AG04450 (cell line): ENCODE measurements at regions not wholly inside any gene's neighbourhood (a gene's known extent, or its start where the extent isn't known, plus 50 kb on each side); places are given as distances from the start of the nearest gene placed in this dataset.

ENCODE experiments used
- CTCF ChIA-PET: fragments of 300-600, 350-600 bp; formaldehyde crosslinking; extraction: SDS; loops from one replicate; lab custom pipeline; 2022; ENCODE audit warnings: antibody characterized with exemption, inconsistent platforms; lab: Charles Lee
- POLR2A ChIA-PET: fragments of 350-600 bp; formaldehyde crosslinking; extraction: SDS; loops from one replicate; lab custom pipeline; 2021; ENCODE audit warnings: antibody characterized with exemption, inconsistent platforms; lab: Yijun Ruan, JAX
- DNase-seq: peaks from one replicate; pipeline ENCODE4 v3.0.0-alpha.2; 2011; ENCODE audit warnings: low read depth, low spot score
- H3K27ac ChIP-seq: one replicate; pipeline ENCODE4 v1.5.1; 2012; ENCODE audit warnings: low read depth, low read length, control low read depth
- H3K27me3 ChIP-seq: one replicate; pipeline ENCODE4 v1.6.0; 2012; ENCODE audit warnings: low read length; ENCODE audit not compliant: control insufficient read depth, insufficient read depth
- H3K4me3 ChIP-seq: 2 replicates; pipeline ENCODE4 v1.5.1; 2011; ENCODE audit warnings: mild to moderate bottlenecking, low read depth, low read length, control low read depth
- H3K9me3 ChIP-seq: 2 replicates; pipeline ENCODE4 v1.5.1; 2012; ENCODE audit warnings: low read length; ENCODE audit not compliant: control insufficient read depth, insufficient read depth
- CTCF ChIP-seq: IDR thresholded peaks from 2 replicates; pipeline ENCODE4 v1.5.1; 2011; ENCODE audit warnings: low read depth, low read length, control low read depth, inconsistent platforms

GRCh38 chr2:7931808-7932207, 750.0 kb upstream of the ID2 start:
- no peak for DNase-seq
- ChIA-PET CTCF (no interaction called here), POLR2A (no interaction called here)
- H3K4me3 ChIP-seq = no peak overlapping the region
- H3K27me3 ChIP-seq = no peaks in the 10 kb centered on the region
- H3K9me3 ChIP-seq = no peaks in the 10 kb centered on the region
- TF ChIP-seq CTCF = no peak
- H3K27ac ChIP-seq = no peak overlapping the region

- no peak for TF ChIP-seq CTCF
- no peaks in the 10 kb centered on the region for H3K27me3 ChIP-seq
- no peak for DNase-seq
- no peak overlapping the region for H3K27ac ChIP-seq
- no peak overlapping the region for H3K4me3 ChIP-seq
- CTCF ChIA-PET = interaction anchor here (1.0 kb wide), 1 partner anchor 16 kb away, joined by 3 read pairs; no protein-coding TSS in a partner anchor
- POLR2A ChIA-PET = no interaction called here
- H3K9me3 ChIP-seq = no peaks in the 10 kb centered on the region
These were observed 748.2 kb upstream of the ID2 start for GRCh38 chr2:7933672-7934071.

GRCh38 chr2:7934476-7934875, 747.4 kb upstream of the ID2 start:
- no peak for TF ChIP-seq CTCF
- DNase-seq = no peak
- ChIA-PET POLR2A (no interaction called here), CTCF (interaction anchor here (1.0 kb wide), 1 partner anchor 15 kb away, joined by 3 read pairs; no protein-coding TSS in a partner anchor)
- H3K27me3 ChIP-seq = no peaks in the 10 kb centered on the region
- no peak overlapping the region for H3K27ac ChIP-seq
- no peak overlapping the region for H3K4me3 ChIP-seq
- no peaks in the 10 kb centered on the region for H3K9me3 ChIP-seq

- TF ChIP-seq CTCF = no peak
- ChIA-PET CTCF (no interaction called here), POLR2A (no interaction called here)
- H3K27ac ChIP-seq = no peak overlapping the region
- no peak for DNase-seq
- H3K27me3 ChIP-seq = no peaks in the 10 kb centered on the region
- H3K9me3 ChIP-seq = no peaks in the 10 kb centered on the region
- H3K4me3 ChIP-seq = no peak overlapping the region
These were observed 744.8 kb upstream of the ID2 start for GRCh38 chr2:7937082-7937481.

GRCh38 chr2:7940723-7941122, 741.1 kb upstream of the ID2 start:
- no peak for TF ChIP-seq CTCF
- H3K9me3 ChIP-seq = no peaks in the 10 kb centered on the region
- no peak overlapping the region for H3K27ac ChIP-seq
- no peak for DNase-seq
- H3K27me3 ChIP-seq = no peaks in the 10 kb centered on the region
- CTCF ChIA-PET = no interaction called here
- no peak overlapping the region for H3K4me3 ChIP-seq
- POLR2A ChIA-PET = no interaction called here
